ENCODE measurements at regions not wholly inside any gene's neighbourhood (a gene's known extent, or its start where the extent isn't known, plus 50 kb on each side); places are given as distances from the start of the nearest gene placed in this dataset.

DNA sequence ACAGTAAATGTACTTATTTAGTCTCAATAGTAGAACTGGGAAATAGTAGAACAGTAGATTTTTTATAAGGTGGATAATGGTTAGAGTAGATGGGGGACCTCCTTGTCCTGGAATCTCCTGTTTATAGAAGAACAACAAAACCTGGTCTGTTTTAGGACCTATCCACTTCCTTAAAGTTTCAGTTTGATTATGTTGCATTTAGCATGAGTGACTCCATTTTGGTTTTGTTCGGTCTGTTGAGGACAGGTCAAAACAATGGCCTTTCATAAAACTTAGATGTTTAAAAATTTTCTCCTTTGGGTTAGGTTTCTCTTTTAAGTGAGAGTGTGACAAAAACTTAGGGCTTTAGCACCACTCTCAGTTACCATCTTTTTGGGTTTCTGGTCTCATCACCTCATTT is 308.9 kb downstream of the BTG1 start:
- DNase-seq: no peak

DNA sequence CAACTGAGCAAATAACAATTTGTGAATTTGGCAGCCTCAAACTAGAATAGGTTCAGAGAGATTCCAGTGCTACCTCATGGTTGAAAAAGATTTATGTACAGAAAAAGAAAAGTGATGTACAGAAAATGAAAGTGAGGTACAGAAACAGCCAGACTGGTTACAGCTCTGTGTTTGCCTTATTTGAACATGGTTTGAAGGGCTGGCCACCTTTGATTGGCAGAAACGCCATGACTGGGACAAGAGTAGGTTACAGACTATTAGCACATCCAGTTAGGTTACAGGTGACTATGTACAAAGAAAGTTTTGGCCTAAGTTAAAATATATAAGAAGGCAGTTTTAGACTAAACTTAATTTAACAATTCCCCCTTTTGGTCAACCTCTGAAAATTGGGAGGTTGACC is 309.4 kb downstream of the BTG1 start:
- no peak for DNase-seq

DNA sequence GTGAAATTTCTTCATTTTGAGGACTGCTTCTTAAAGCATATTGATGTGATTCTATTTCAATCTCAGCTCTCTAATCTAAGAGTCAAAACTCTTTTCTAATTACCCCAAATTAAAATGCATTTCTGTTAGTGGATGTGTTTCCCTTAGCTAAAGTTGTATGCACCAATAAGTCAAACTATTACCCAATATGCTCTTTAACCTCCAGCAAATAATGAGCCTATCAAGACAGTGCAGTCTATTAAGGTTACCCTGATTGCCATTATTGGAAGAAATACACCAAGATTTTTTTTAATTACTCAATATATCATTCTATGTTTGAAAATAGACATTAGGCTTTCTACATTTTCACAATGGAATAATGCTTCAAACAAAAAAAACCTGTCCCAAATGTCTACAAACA is 310.0 kb downstream of the BTG1 start:
- DNase-seq: no peak

DNA sequence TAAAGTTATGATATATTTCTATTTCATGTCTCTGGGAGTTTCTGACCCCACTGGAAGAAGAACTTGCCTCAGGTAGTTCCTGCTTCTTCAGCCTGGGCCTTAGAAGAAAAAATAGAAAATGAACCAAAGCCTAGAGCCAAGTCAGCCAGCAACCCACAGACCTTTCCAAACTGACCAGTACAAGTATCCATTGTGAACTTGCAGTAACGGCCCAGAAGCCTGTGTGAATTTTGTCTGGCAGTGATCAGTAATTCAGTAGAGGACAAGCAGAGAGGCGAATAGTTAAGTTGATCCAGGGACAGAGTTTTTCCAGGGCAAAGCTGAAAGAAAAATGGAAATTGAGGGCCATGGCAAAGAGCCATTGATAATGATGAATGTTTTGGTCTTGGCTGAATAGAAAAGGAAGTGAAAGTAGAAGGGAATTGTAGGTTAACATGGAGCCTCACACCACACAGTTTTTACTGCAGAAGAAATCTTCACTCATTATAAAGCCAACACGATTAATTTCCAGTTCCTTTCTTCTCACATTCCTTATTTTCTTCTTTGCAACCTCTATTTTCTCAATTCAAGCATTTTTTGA is 311.8 kb downstream of the BTG1 start:
- DNase-seq: no peak

DNA sequence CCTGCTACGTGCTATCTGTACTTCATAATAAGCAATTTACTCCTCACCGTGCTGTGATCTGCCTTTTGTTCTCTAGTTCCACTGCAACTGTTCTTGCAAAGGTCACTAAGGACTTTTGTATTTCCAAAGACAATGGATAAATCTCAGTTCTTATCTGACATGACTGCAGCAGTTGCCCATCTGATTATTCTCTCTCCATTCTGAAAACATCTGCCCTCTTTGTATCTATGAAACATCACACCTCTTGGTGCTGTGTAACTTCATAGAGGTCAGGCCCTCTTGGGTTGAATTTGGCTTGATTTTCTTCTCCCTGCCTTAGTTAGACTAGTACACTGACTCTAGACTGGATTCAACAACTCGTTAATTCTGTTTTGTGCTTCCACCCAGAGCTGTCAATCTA is 319.6 kb downstream of the BTG1 start:
- no peak for DNase-seq

DNA sequence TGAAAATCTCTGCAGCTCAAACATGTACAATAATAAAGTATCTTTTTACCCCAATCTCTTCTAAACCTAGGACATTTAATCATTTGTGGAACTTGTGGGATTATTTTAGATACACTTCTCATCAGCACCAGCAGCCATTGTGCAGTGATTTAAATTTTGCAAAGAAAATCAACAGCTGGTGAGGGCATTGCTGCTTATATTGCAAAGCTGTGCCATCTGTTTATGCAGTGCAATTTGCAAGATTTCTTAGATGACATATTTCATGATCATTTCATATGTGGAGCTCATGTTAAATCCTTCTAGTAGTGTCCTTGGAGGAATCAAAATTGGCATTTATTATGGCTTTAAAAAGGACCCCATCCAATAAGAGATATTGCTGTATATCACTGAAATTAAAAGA is 320.7 kb downstream of the BTG1 start:
- DNase-seq: no peak

DNA sequence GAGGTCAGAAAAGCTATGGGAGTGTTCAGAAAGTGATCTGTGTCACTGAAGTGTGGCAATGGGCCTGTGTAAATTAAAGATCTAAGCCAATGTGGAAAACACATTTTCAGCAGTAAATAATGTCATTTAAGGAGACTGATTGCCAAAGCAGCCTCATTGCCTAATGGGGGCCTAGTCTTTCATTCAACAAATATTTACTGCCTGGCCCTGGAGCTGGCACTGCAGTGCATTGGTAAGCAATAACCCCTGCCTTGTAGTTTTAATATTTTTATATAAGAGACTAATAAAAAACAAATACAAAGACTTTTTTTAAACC is 326.6 kb downstream of the BTG1 start:
- no peak for DNase-seq

DNA sequence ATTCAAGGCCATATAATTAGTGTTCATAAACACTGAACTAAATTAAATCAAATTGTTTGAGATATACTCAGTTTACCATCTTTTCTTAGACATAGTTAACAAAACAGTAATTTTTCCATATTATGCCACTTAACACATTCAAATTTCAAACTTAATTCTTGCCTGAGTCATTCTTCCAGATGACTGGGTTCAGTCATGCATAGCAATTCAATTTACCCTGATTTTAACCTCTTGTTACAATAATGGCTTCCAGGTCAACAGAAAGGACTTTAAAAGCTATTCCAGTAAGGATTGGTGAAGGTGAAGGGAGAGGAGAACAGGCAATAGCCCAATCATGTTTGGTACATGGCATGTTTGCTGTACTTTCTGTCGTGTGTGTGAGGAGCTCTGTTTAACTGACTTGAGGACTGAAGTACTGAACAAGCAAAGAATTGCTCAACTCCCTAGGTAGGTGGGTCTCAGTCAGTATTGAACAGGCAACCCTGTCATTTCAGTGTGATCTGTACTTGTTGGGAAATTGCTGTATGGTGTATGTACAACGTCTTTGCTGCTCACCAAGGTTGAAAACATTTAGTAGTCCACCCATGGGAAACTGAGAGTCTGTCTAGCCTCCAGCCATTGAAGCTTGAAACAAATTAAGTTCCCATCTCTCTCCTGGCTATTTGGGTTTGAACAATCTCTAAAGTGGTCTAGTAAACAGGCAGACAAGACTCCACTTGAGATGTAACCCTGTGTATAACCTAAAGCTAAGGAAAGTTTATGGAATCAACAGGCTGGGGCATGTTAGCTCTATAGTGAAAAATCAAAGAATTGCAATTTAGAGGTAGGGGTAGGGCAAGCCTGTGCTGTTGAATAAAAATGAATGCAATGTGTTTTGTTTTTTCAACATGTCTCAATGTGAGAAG is 327.2 kb downstream of the BTG1 start:
- DNase-seq: no peak

DNA sequence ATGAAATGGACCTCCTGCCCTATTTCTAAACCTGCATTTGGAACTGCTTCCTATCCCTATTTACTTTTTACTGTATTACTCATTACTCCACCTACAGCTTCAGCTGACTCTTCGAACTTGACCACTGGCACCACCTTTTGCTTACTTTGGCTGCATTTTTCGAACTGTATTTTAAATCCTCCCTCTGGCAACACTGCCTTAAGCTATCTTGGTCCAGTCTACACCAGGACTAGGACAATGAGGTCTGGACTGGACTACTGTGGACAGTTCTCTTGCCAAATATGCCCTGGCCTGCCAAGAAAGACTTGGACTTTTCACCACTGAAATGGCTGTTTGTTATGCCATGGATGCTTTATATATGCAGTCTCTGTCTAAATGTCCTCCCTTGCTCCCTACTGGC is 328.1 kb downstream of the BTG1 start:
- DNase-seq: no peak

DNA sequence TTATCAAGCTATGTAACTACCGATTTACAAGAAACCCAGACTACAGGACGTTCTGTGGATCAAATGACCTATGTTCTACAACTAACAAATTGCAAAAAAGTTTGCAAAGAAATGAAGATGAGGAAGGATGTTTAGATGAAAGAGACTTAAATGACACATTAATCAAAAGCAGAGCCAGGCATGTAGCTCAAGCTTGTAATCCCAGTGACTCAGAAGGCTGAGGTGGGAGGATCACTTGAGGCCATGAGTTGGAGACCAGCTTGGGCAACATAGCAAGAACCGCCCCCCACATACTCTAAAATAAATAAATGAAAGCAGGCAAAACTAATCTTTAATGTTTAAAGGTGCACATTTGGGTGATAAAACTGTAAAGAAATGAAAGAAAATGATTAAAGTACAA is 331.9 kb downstream of the BTG1 start:
- no peak for DNase-seq

DNA sequence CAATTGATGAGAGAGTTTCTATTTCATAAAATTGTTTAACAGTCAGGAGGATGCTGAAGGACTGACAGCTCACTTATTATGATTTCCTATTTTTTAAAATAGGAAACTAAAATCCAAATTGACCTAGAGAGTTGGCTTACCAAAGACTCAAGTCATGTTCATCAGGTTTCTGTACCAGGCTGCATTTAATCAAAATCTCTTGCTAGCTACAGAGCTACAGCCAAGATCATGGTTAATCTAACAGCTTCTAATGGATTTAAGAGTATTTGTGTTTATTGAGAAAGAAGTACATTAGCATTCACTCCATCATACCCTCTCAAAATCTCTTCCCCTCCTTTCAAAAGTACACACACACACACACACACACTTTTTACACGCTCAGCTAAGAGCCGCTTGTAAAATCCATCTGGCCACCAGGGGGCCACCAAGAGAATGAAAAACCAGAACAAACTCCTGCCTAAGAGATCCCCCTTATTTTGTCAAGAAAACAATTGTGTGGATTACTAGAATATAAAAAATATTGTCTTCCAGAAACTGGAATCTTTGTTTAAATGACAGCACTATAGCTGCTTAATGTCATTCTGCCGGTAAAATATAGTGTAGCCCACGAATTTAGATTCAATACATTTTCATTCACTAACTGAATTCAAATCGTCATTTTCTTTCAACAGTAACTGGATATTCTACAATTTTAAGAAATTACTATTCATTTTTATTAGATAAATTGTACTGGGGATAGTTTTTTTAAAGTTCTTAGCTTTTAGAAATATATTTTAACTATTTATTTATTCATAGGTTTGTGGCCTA is 334.0 kb downstream of the BTG1 start:
- DNase-seq: peak; percentile 61

DNA sequence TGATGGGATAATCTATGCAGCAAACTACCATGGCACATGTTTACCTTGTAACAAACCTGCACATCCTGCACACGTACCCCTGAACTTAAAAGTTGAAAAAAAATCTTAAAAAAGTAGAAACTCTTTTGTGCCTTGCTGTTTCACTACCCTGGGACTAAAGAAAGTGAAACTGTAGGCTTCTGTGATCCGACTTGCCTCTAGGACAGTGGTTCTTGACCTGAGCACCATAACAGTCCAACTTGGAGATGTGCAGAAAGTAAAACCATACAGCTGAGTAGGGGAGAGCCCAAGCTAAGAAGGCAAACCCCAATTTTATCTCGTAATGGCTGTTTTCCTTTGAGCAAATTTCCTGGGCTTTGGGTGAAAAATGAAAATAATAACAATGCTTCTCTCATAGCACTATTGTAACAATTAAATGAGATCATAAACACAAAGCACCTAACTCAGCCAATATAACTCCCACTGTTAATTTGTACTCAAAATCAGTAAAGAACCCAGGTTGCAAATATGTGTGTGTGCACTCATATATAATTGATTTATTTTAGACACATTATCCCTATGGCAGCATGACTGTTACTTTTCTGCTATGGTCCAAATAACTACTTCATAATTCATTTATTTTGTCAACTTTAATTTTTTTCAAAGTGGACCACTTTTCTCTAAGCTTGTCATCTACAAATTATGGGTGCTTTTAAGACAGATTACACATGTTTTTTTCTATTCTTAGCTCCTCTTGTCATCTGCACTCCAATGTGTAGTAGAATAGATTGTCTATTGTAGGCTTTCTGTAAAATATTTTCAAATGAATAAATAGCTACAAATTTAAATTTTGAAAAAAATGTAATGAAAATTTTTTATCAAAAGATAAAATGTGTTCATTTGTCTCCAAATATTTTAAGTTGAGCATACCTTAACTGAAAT is 334.9 kb downstream of the BTG1 start:
- no peak for DNase-seq

DNA sequence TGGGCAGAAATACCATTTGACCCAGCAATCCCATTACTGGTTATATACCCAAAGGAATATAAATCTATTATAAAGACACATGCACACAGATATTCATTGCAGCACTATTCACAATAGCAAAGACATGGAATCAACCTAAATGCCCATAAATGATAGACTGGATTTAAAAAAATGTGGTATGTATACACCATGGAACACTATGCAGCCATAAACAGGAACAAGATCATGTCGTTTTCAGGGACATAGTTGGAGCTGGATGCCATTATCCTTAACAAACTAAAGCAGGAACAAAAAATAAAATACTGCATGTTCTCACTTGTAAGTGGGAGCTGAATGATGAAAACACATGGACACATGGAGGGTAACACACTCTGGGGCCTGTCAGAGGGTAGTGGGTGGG is 335.6 kb downstream of the BTG1 start:
- no peak for DNase-seq

DNA sequence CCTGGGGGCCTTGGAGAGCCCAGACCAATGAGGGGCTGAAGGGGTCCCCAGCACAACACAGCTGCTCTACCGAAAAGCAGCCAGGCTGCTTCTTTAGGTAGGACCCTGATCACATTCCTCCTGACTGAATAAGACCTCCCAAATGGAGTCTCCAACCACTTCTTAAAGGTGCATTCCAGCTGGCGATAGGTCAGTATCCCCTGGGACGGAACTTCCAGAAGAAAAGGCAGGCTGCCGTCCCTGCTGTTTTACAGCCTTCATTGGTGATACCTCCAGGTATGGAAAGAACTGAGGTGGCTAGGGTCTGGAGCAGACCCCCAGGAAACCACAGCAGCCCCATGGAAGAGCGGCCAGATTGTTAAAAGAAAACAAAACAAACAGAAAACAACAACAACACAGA is 340.6 kb downstream of the BTG1 start:
- DNase-seq: no peak

DNA sequence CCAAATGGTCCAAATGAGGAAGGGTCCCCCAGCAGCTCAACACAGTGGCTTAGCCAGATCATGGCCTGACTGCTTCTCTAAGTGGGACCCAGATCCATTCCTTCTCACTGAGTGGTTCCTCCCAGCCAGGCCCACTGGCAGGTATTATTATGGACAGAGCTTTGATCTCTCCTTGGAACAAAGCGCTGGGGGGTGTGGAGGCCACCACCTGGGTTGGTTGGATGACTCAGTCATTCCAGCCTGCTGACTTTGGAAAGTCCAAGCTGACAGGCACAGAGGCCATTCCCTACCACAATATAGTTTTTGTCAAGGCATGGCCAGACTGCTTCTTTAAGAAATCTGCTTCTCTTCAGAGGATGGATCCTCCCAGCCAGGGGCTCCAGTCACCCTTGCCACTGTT is 341.1 kb downstream of the BTG1 start:
- no peak for DNase-seq

DNA sequence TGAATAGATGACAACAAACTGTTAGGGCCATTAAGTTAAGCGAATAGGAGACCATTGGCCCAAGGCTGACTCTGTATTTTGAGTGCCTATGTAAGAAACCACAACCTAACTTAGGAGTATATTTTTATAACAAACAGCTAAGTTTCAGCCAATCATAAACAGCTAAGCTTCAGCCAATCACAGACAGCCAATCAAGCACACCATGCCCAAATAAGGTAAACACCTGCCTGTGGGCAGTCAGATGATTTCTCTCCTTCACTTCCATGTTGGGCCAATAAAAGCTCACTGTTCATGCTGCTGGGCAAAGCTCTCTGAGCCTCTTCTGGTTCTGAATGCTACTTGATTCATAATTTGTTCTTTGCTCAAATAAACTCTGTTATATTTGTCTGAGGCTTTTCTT is 344.6 kb downstream of the BTG1 start:
- no peak for DNase-seq

DNA sequence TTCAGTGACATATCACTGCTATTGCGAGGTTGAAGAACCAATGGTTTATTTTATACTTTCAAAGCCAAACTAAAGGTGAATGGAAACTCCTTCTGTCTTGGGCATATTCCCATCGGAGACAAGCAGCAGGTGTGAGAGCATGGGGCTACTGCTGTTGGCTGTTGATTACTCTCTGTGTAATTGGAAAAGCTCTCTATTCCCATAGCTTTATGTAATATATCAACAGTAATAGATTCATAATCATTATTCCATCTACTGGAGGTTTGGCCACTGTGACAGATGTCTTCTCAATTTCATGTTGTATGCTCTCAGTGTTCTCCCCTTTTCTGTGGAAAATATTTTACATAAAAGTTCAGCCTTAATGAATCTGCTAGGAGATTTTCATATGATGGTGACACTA is 352.0 kb downstream of the BTG1 start:
- no peak for DNase-seq

DNA sequence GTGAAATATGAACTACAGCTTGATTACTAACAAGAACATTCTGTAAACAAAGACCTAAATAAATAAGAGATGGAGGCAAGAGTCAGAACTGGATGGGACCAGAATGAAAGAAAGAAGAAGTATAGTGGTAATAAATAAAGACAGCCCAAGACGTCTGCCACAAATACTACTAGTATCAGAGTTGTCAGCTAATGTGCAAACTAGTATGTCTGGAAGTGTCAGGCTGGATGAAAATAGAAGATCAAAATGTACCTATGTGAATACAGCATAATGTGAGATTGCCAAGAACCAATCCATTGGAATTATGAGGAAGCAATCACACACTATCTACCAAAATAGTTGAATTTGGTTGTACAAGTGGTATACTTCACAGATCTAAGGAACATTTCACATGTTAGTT is 353.0 kb downstream of the BTG1 start:
- no peak for DNase-seq

DNA sequence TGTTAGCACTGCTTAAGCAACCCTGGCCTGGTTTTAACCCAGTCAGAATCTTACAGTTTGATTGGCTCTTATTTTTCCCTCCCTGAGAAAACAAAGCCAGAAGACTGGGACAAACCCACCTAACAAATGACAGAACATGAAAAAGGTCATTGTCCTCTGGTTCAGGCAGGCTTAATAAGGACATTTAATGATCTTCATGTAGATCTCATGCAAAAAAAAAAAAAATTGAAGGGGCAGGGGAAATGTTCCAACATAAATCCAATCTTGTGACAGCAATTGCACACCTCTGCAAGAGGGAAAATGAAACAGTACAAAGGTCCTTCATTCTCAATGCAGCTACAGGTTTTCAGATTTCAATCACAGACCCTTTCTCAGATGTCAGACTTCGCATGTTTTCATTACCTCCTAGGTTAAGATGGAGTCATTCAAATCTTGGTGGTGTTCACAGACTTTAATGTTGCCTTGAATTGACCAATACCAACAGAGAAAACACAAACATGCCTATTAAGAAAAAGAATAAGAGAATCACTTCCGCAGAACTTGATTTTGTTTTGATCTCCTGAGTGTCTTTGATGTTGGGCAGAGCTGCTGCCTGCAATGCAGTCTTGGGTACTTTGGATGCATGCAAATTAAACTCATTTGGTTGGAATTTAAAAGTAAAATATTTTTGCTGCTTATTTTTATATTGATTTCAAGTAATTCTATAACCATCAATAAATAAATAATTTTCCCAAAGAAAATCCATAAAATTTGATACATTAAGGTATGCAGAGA is 359.0 kb downstream of the BTG1 start:
- no peak for DNase-seq

DNA sequence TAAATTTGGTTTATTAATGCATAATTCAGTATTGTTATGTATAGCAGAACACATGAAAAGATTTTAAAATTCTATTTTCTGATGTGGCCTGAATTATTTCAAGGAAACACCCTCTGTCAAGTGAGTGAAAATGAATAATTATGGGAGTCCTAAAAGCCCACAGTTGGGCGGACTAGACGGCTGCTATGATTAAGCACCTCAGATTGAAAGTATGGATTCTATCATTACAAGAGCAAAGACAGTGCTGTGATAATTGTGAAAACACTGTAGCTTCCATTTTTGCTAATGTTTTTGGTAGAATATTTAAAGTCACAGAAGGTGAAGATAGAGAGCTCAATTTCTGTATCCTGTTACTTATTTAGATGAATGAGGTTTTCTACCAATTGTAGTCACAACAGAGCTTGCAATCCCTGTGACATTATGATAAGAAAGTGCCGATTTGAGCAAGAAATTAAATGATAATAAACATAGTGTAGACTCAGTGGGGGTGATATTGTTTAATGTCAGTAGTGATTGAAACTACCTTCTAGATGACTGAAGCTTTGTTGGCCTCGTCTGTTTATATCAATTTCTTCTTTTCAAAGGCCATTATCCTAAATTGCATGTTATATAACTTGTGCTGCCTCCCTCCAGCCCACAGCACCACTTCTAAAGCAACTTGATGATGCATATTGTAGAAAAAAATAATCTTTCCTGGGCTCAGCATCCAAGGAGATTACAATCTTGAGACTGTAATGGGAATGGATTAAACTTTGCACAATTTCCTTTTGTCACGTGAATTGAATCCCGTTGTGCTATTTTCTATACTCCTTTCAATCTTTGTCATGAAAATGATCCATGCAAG is 359.8 kb downstream of the BTG1 start:
- no peak for DNase-seq

DNA sequence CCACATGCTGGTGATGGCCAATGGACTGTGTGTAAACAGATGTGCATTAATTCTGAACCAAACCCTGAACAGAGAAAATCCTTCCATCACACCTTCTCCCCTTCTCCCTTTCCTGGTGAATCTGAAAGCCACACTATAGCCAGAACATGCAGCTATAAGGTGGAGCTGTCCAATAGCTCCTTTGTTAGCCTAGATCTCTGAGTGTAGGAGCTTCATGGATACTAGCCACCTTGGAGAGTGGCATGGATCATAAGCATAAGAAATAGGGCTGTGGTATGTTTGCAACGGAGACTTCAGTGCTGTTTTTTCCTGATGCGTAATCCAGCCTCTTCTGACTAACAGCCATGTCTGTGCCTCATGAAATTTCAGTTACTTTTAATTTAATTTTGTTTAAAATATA is 364.5 kb downstream of the BTG1 start:
- no peak for DNase-seq
